ENCODE measurements at regions not wholly inside any gene's neighbourhood (a gene's known extent, or its start where the extent isn't known, plus 50 kb on each side); places are given as distances from the start of the nearest gene placed in this dataset.

DNA sequence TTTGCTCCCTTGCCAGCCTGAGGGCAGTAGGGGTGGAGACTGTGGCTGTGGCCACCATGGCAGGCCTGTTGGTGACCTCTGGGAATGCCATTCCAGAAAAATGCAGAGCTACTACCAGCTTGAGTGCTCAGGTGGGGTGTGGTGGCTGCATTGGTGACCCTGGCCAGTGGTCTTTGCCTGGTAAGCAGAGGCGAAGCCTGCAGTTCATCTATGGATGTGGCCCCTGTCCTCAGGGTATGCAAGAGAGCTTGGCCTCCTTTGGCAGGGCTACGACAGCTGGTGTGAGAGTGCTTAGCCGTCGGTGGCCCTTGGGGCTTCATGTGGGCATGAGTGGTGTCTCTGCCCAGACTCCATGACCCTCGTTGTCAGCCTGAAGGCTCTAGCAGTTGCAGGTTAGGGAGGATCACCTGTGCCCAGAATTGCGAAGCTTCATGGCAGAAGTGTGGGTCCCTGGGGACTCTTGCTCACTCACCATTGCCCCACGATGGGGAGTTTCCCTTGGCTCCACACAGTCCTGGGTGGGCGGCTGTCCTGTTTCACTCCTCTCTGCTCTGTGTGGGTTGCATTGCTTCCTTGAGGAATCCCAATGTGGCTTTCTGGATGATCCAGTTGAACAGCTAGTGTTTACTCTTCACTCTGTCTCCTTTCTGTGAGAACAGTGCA lies 117.9 kb upstream of the CDH12 start:
- no peak for DNase-seq

DNA sequence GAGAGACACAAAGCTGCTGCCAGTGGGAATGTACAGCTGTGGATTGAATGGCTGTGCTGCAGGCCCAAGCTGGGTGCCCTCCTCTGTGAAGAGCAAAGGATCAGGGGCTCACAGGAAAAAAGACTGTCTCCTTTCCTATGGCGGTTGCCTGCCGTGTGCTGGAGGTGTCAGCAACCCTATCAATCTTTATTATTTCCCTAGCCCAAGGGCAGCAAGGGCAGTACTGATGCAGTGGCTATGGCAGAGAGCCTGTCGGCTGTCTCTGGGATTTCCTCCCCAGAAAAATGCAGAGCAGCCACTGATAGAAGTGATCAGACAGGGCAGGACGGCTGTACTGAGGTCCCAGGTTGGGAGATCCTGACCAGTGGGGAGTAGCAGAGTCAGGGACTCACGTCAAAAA lies 117.3 kb upstream of the CDH12 start:
- no peak for DNase-seq

DNA sequence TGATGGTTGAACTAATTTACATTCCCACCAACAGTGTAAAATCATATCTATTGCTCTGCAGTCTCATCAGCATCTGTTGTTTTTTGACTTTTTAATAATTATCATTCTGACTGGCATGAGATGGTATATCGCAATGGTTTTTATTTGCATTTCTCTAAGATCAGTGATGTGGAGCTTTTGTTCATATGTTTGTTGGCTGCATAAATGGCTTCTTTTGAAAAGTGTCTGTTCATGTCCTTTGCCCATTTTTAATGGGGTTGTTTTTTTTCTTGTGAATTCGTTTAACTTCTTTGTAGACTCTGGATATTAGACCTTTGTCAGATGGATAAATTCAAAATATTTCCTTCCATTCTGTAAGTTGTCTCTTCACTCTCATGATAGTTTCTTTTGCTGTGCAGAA lies 115.2 kb upstream of the CDH12 start:
- DNase-seq: no peak

DNA sequence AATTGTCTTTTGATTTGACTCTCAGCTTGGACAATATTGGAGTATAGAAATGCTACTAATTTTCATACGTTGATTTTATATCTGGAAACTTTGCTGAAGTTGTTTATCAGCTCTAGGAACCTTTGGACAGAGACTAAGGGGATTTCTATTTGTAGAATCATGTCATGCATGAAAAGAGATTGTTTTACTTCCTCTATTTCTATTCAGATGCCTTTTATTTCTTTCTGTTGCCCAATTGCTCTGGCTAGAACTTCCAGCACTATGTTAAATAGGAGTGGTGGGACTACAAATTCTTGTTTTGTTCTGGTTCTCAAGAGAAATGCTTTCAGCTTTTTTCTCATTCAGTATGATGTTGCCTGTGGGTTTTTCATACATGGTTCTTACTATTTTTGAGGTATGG lies 112.8 kb upstream of the CDH12 start:
- DNase-seq: no peak

DNA sequence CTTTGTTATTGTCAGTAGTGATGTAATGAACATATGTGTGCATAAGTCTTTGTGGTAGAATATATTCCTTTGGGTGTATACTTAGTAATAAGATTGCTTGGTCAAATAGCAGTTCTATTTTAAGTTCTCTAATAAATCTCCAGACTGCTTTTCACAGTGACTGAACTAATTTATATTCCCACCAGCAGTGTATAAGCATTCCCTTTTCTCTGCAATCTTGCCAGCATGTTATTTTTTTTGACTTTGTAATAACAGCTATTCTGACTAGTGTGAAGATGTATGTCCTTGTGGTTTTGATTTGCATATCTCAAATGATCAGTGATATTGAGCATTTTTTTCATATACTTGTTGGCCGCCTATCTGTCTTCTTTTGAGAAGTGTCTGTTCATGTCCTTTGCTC lies 111.5 kb upstream of the CDH12 start:
- no peak for DNase-seq

DNA sequence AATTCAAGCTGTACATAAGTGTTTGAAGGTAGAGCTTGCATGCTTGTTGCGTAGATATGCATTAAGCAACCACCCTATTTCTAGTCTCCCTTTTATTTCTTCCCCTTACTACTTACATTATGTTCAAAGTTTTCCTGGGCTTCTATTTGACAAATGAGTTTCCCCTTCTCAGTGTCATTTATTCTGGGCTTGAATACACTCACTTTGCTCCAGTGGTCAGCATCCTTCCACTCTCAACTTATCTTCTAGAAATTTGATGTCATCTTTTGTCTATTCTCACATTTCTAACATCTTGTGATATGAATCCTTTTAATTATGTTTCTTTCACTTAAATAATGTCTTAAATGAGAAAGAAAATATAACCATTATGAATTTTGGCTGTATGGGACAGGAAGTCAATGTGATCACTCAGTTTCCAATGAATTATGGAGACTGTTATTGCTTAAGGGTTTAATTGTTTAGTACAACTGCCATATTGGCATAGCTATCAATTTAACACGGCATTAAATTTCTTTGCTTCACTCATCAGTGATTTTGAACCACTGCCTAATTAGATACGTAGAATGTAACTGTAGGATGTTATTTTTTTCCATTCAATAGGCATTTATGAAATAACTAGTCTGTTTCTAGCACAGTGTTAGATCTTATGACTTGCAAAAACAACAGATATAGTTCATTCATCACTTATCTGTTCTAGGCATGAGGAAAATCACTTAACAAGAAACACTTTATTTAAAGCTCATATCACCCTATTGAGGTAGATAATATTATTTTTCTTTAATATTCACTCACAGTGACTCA lies 105.5 kb upstream of the CDH12 start:
- DNase-seq: no peak

DNA sequence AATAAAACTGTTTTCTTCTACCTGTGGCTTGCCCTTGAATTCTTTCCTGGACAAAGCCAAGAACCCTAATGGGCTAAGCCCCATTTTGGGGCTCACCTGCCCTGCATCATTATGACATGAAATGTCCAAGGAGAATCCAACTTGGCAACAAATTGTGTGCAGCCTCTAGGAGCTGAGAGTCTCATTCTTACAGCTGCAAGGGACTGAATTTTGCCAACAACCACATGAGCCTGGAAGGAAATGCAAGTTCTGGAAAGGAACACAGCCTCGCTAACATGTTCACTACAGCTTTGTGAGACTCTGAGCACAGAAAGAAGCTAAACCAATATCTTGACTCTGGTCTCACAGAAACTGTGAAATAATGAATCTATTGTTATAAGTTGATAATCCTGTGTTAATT lies 94.8 kb upstream of the CDH12 start:
- no peak for DNase-seq

- DNase-seq: no peak
These were observed 85.2 kb upstream of the CDH12 start for GRCh38 chr5:22938362-22938761.

DNA sequence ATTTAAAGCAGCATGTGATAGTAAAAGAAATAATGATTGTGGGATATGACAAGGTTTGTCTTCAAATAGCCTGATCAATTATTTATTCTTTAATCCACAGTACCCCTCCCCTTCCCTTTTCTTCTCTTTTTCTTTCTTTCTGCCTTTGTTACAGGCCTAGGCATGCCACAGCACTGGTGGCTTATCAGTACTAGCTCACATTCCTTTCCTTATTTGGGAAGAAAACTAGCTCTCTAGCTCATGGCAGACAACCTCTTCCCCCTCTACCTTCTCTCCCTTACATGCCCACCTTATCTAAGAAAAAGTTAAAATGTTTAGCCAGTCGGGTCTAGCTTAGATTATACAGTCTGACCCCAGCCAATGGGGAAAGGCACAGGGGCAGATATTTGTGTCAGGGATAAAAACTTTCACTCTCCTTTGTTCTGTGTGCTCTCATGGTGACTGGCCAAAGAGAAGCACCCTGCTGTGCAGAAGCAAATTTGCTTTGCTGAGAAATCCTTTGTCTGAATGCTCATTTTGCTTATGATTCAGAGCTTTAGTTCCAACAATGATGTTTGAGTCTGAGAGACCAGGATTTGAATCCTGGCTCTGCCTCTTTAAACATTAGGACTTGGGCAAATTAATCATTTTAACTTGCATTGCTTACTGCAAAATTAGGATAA lies 75.8 kb upstream of the CDH12 start:
- no peak for DNase-seq

DNA sequence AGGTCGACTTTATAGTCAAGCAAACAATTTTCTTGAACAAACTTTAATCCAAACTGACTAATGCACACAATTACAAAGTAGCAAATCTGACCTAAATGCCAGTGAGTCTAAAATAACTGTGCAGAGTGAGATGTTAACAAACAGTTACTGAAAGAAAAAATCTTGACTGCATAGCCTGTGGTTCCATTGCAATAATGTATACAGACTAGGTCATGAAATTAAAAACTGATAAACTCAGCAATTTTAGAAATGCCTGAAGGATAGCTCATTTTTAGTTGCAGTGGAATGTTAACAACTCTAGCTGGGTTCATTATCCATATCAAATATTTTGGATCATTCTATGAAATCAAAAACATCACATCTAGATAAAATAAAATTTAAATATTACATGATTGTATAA lies 73.4 kb upstream of the CDH12 start:
- no peak for DNase-seq

DNA sequence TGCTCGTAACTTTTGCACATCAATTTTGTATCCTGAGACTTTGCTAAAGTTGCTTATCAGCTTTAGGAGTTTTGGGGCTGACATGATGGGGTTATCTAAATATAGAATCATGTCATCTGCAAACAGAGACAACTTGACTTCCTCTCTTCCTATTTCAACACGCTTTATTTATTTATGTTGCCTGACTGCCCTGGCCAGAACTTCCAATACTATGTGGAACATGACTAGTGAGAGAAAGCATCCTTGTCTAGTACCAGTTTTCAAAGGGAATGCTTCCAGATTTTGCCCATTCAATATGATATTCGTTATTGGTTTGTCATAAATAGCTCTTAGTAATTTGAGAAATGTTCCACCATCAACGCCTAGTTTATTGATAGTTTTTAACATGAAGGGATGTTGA lies 65.4 kb upstream of the CDH12 start:
- no peak for DNase-seq

- DNase-seq: no peak
These were observed 63.2 kb upstream of the CDH12 start for GRCh38 chr5:22916393-22916792.

GRCh38 chr5:22911019-22911418 lies 57.9 kb upstream of the CDH12 start:
- DNase-seq: no peak

GRCh38 chr5:22910523-22910922 lies 57.4 kb upstream of the CDH12 start:
- DNase-seq: no peak

GRCh38 chr5:22908586-22908985 lies 55.4 kb upstream of the CDH12 start:
- DNase-seq: no peak

- no peak for DNase-seq
These were observed 55.0 kb upstream of the CDH12 start for GRCh38 chr5:22908129-22908528.

All from NCI-H2029 (cell line).